H9 (cell line): ENCODE measurements at regions not wholly inside any gene's neighbourhood (a gene's known extent, or its start where the extent isn't known, plus 50 kb on each side); places are given as distances from the start of the nearest gene placed in this dataset.

Source experiments
- DNase-seq: peaks from one replicate; pipeline ENCODE4 v3.0.0-alpha.2; 2017
- H2AFZ ChIP-seq: one replicate; pipeline ENCODE4 v1.6.1; 2013; ENCODE audit warnings: mild to moderate bottlenecking, low read length, control low read depth, moderate library complexity
- H2AK5ac ChIP-seq: 2 replicates; pipeline ENCODE4 v1.6.1; 2013; ENCODE audit warnings: low read length, control low read depth, mixed read lengths; ENCODE audit not compliant: insufficient read length
- H2BK120ac ChIP-seq: one replicate; pipeline ENCODE4 v1.6.1; 2013; ENCODE audit warnings: low read depth, mild to moderate bottlenecking, low read length, control low read depth, inconsistent platforms; ENCODE audit not compliant: poor library complexity, severe bottlenecking
- H2BK12ac ChIP-seq: 2 replicates; pipeline ENCODE4 v1.6.1; 2013; ENCODE audit warnings: low read length, control low read depth, mixed read lengths, low read depth; ENCODE audit not compliant: insufficient read length
- H2BK15ac ChIP-seq: 2 replicates; pipeline ENCODE4 v1.6.1; 2013; ENCODE audit warnings: low read depth, low read length, control low read depth
- H2BK20ac ChIP-seq: one replicate; pipeline ENCODE4 v1.6.1; 2013; ENCODE audit warnings: low read depth, mild to moderate bottlenecking, low read length, control low read depth, inconsistent platforms; ENCODE audit not compliant: poor library complexity, severe bottlenecking
- H2BK5ac ChIP-seq: 2 replicates; pipeline ENCODE4 v1.6.1; 2013; ENCODE audit warnings: low read length, control low read depth, mixed read lengths; ENCODE audit not compliant: insufficient read length
- H3K14ac ChIP-seq: 2 replicates; pipeline ENCODE4 v1.6.1; 2013; ENCODE audit warnings: low read length, control low read depth; ENCODE audit not compliant: insufficient read depth
- H3K18ac ChIP-seq: 2 replicates; pipeline ENCODE4 v1.6.1; 2013; ENCODE audit warnings: low read depth, mild to moderate bottlenecking, mixed read lengths, low read length, control low read depth; ENCODE audit not compliant: insufficient read length
- H3K23ac ChIP-seq: 2 replicates; pipeline ENCODE4 v1.6.1; 2013; ENCODE audit warnings: low read length, control low read depth, mixed read lengths, low read depth; ENCODE audit not compliant: insufficient read length
- H3K23me2 ChIP-seq: 2 replicates; pipeline ENCODE4 v1.6.1; 2013; ENCODE audit warnings: low read depth, mild to moderate bottlenecking, mixed read lengths, low read length, control low read depth; ENCODE audit not compliant: insufficient read length, poor library complexity, severe bottlenecking
- H3K27ac ChIP-seq: 2 replicates; pipeline ENCODE4 v1.5.1; 2013; ENCODE audit warnings: low read length, control low read depth, mixed read lengths, low read depth; ENCODE audit not compliant: insufficient read length
- H3K27me3 ChIP-seq: 2 replicates; pipeline ENCODE4 v1.6.1; 2013; ENCODE audit warnings: low read length, control low read depth, inconsistent platforms; ENCODE audit not compliant: insufficient read depth
- H3K4ac ChIP-seq: 2 replicates; pipeline ENCODE4 v1.6.1; 2013; ENCODE audit warnings: low read depth, mild to moderate bottlenecking, control low read depth, inconsistent platforms, low read length, moderate library complexity
- H3K4me1 ChIP-seq: 2 replicates; pipeline ENCODE4 v1.6.1; 2013; ENCODE audit warnings: low read length, control low read depth, inconsistent platforms; ENCODE audit not compliant: insufficient read depth
- H3K4me2 ChIP-seq: 2 replicates; pipeline ENCODE4 v1.6.1; 2013; ENCODE audit warnings: low read length, control low read depth, mixed read lengths; ENCODE audit not compliant: insufficient read length, insufficient read depth
- H3K56ac ChIP-seq: 2 replicates; pipeline ENCODE4 v1.6.1; 2013; ENCODE audit warnings: low read depth, mild to moderate bottlenecking, mixed read lengths, low read length, control low read depth; ENCODE audit not compliant: insufficient read length
- H3K79me1 ChIP-seq: 2 replicates; pipeline ENCODE4 v1.6.1; 2013; ENCODE audit warnings: low read depth, mild to moderate bottlenecking, moderate library complexity, low read length, control low read depth, inconsistent platforms; ENCODE audit not compliant: insufficient read depth, poor library complexity, severe bottlenecking
- H3K79me2 ChIP-seq: 2 replicates; pipeline ENCODE4 v1.6.1; 2013; ENCODE audit warnings: low read length, control low read depth, inconsistent platforms; ENCODE audit not compliant: insufficient read depth
- H3K9ac ChIP-seq: 2 replicates; pipeline ENCODE4 v1.6.1; 2013; ENCODE audit warnings: low read length, control low read depth, mixed read lengths; ENCODE audit not compliant: insufficient read length; ENCODE audit errors: extremely low read depth
- H3K9me3 ChIP-seq: one replicate; pipeline ENCODE4 v1.6.1; 2013; ENCODE audit warnings: low read depth, low read length, inconsistent platforms; ENCODE audit not compliant: control insufficient read depth
- H3T11ph ChIP-seq: one replicate; pipeline ENCODE4 v1.6.1; 2013; ENCODE audit warnings: mild to moderate bottlenecking, low read length, control low read depth, inconsistent platforms
- H4K20me1 ChIP-seq: one replicate; pipeline ENCODE4 v1.6.1; 2013; ENCODE audit not compliant: control insufficient read depth, insufficient read length, insufficient read depth
- H4K5ac ChIP-seq: 2 replicates; pipeline ENCODE4 v1.6.1; 2013; ENCODE audit warnings: low read depth, mild to moderate bottlenecking, mixed read lengths, low read length, control low read depth; ENCODE audit not compliant: insufficient read length
- H4K8ac ChIP-seq: replicated peaks from 2 replicates; pipeline ENCODE4 v1.6.1; 2013; ENCODE audit warnings: low read length, control low read depth, mixed read lengths, low read depth; ENCODE audit not compliant: insufficient read length
- H4K91ac ChIP-seq: 2 replicates; pipeline ENCODE4 v1.6.1; 2013; ENCODE audit warnings: low read depth, mild to moderate bottlenecking, moderate library complexity, mixed read lengths, low read length, control low read depth; ENCODE audit not compliant: insufficient read length
- H3K27ac Mint-ChIP-seq, 3 experiments: 2 replicates in 2 of 3; 3 replicates in 1 of 3; pipeline ENCODE4 v1.8.0; 2020 to 2021; ENCODE audit warnings: mixed read lengths in 3 of 3, mild to moderate bottlenecking in 1 of 3, moderate library complexity in 1 of 3
- H3K27me3 Mint-ChIP-seq: 2 replicates; pipeline ENCODE4 v1.8.0; 2021; ENCODE audit warnings: low read depth, mild to moderate bottlenecking, moderate library complexity, mixed read lengths
- H3K36me3 Mint-ChIP-seq, 3 experiments: 2 replicates in 2 of 3; 3 replicates in 1 of 3; pipeline ENCODE4 v1.8.0; 2020 to 2021; ENCODE audit warnings: low read depth in 3 of 3, mixed read lengths in 3 of 3; ENCODE audit not compliant: insufficient read depth in 1 of 3
- H3K4me1 Mint-ChIP-seq, 2 experiments: 2 replicates each; pipeline ENCODE4 v1.8.0; 2020; ENCODE audit warnings: mixed read lengths in 2 of 2
- H3K4me3 Mint-ChIP-seq, 2 experiments: 2 replicates in 1 of 2; 3 replicates in 1 of 2; pipeline ENCODE4 v1.8.0; 2020 to 2021; ENCODE audit warnings: mild to moderate bottlenecking in 2 of 2, mixed read lengths in 2 of 2, moderate library complexity in 1 of 2
- H3K9me3 Mint-ChIP-seq, 2 experiments: 2 replicates in 1 of 2; 3 replicates in 1 of 2; pipeline ENCODE4 v1.8.0; 2020; ENCODE audit warnings: mild to moderate bottlenecking in 2 of 2, mixed read lengths in 2 of 2, moderate library complexity in 1 of 2
- CTCF ChIP-seq: fragments of 200-600 bp; sonication (generic); conservative IDR thresholded peaks from 3 replicates; pipeline ENCODE4 v1.8.0; 2021; ENCODE audit warnings: antibody characterized with exemption, mild to moderate bottlenecking
- WGBS: extraction: QIAGEN DNeasy Blood & Tissue Kit; methylation state at CpG from one replicate; pipeline ENCODE4 v1.1.7; 2013; ENCODE audit warnings: missing lambda C conversion rate, low lambda C conversion rate, mixed read lengths; ENCODE audit not compliant: insufficient read length; ENCODE audit errors: extremely low coverage; 5-methylcytosine and 5-hydroxymethylcytosine counted together

GRCh38 chr3:1456781-1457311, 364.0 kb downstream of the CNTN6 start:
- H3K18ac ChIP-seq = no peak overlapping the region
- no peaks in the 10 kb centered on the region for H3K27me3 ChIP-seq
- Mint-ChIP-seq H3K36me3 (no peaks in the 10 kb centered on the region), H3K4me3 (no peak overlapping the region), H3K9me3 (peaks cover 0 to 2% of the 10 kb centered on the region in 2 experiments; a peak in 2 of 5 replicates), H3K4me1 (peaks cover 7% of the 10 kb centered on the region in 2 experiments), H3K27me3 (no peaks in the 10 kb centered on the region; the same call in 1 of the 2 replicates), H3K27ac (no peak overlapping the region)
- no peaks in the 10 kb centered on the region for H3K23me2 ChIP-seq
- no peaks in the 10 kb centered on the region for H4K20me1 ChIP-seq
- no peak for DNase-seq
- no CpG with 5 or more reads among the region's 3 CpGs for WGBS
- H2BK5ac ChIP-seq = no peak overlapping the region
- no peak overlapping the region for H3K23ac ChIP-seq
- no peak overlapping the region for H3T11ph ChIP-seq
- H2BK12ac ChIP-seq = no peak overlapping the region
- H2BK120ac ChIP-seq = no peak overlapping the region
- H3K14ac ChIP-seq = no peak overlapping the region
- no peak overlapping the region for H2BK15ac ChIP-seq
- no peak overlapping the region for H2AFZ ChIP-seq
- no peaks in the 10 kb centered on the region for H3K79me1 ChIP-seq
- H2AK5ac ChIP-seq = no peak overlapping the region
- no peak overlapping the region for H3K4ac ChIP-seq
- TF ChIP-seq CTCF = no peak
- no peaks in the 10 kb centered on the region for H3K4me1 ChIP-seq
- no peak overlapping the region for H4K8ac ChIP-seq
- no peak overlapping the region for H3K9ac ChIP-seq
- no peak overlapping the region for H3K27ac ChIP-seq
- H3K4me2 ChIP-seq = no peak overlapping the region
- H2BK20ac ChIP-seq = no peak overlapping the region
- H3K9me3 ChIP-seq = no peaks in the 10 kb centered on the region
- no peak overlapping the region for H4K91ac ChIP-seq
- no peak overlapping the region for H4K5ac ChIP-seq
- H3K56ac ChIP-seq = no peak overlapping the region
- H3K79me2 ChIP-seq = no peaks in the 10 kb centered on the region
